HUES6 (cell line): ENCODE measurements at regions not wholly inside any gene's neighbourhood (a gene's known extent, or its start where the extent isn't known, plus 50 kb on each side); places are given as distances from the start of the nearest gene placed in this dataset.

Experiments
- H3K27ac ChIP-seq: 2 replicates; pipeline ENCODE4 v1.7.0; 2013; ENCODE audit warnings: low read depth, mild to moderate bottlenecking, low read length, inconsistent platforms
- H3K27me3 ChIP-seq: 2 replicates; pipeline ENCODE4 v1.6.1; 2013; ENCODE audit warnings: low read length; ENCODE audit not compliant: control insufficient read depth, insufficient read depth
- H3K36me3 ChIP-seq: 2 replicates; pipeline ENCODE4 v1.6.1; 2013; ENCODE audit warnings: low read length; ENCODE audit not compliant: control insufficient read depth, insufficient read depth
- H3K4me1 ChIP-seq: 2 replicates; pipeline ENCODE4 v1.6.1; 2013; ENCODE audit warnings: low read length; ENCODE audit not compliant: control insufficient read depth, insufficient read depth
- H3K4me3 ChIP-seq: 2 replicates; pipeline ENCODE4 v1.5.1; 2013; ENCODE audit warnings: low read depth, low read length
- H3K9ac ChIP-seq: one replicate; pipeline ENCODE4 v1.6.1; 2013; ENCODE audit warnings: mild to moderate bottlenecking, low read length
- H3K9me3 ChIP-seq: 2 replicates; pipeline ENCODE4 v1.6.1; 2013; ENCODE audit warnings: low read depth, low read length; ENCODE audit not compliant: control insufficient read depth, insufficient read depth

DNA sequence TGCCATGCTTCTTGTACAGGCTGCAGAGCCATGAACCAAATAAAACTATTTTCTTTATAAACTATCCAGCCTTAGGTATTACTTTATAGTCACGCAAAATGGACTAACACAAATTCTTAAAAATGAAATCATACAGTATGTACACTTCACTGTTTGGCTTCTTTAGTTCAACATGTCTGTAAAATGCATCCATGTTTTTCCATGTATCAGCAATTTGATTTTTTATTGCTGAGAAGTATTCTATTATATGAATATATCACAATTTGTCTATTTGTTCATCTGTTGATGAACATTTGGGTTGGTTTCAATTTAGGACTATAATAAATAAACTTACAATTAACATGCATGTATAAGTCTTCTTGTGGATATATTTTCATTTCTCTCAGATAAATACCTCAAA, 182.1 kb downstream of the SCG2 start:
- no peaks in the 10 kb centered on the region for H3K36me3 ChIP-seq
- no peaks in the 10 kb centered on the region for H3K27me3 ChIP-seq
- no peaks in the 10 kb centered on the region for H3K4me1 ChIP-seq
- no peaks in the 10 kb centered on the region for H3K9me3 ChIP-seq
- no peak overlapping the region for H3K9ac ChIP-seq
- no peak overlapping the region for H3K27ac ChIP-seq
- H3K4me3 ChIP-seq, result no peak overlapping the region

DNA sequence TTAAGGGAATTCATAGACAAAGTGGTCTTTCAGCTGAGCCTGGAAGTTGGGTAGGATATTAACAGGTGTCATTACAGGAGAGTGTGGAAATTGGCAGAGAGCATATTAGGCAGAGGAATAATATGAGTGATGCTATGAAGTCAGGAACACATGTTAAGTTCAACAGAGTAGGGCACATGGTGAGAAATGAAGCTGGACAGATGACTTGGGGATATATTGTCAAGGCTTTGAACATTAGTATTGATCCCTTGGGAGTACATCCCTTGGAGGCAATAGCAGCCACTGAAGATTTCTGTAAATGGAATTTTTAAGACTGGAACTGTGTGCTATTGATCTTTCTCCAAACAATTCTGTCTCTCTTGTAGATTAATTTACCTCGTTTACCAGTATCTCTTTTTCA, 170.7 kb downstream of the SCG2 start:
- Histone ChIP-seq H3K9ac (no peak overlapping the region), H3K27ac (no peak overlapping the region), H3K36me3 (no peaks in the 10 kb centered on the region), H3K4me3 (no peak overlapping the region), H3K9me3 (no peaks in the 10 kb centered on the region), H3K27me3 (no peaks in the 10 kb centered on the region; the same call in 1 of the 2 replicates), H3K4me1 (no peaks in the 10 kb centered on the region)

DNA sequence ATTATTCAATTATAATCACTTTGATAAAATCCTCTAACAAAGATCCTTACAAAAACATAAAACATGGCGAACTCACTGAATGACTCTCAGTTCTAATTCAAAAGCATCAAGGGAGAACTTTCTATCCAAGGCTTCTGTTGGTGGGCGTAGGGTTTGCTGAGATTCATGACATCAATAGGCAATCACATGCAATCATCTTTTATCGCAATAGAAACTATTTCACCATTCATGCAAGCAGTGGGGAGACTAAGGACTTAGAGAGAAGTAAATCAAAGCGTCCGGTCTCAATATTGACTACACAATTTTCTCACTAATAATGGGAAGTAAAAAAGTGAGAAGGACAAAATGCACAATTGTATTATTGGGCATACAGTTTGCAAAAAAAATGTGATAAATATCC, 168.7 kb downstream of the SCG2 start:
- H3K27ac ChIP-seq, result no peak overlapping the region
- no peak overlapping the region for H3K4me3 ChIP-seq
- H3K9ac ChIP-seq, result no peak overlapping the region
- no peaks in the 10 kb centered on the region for H3K36me3 ChIP-seq
- no peaks in the 10 kb centered on the region; the same call in 1 of the 2 replicates for H3K27me3 ChIP-seq
- H3K9me3 ChIP-seq, result no peaks in the 10 kb centered on the region
- no peaks in the 10 kb centered on the region for H3K4me1 ChIP-seq

DNA sequence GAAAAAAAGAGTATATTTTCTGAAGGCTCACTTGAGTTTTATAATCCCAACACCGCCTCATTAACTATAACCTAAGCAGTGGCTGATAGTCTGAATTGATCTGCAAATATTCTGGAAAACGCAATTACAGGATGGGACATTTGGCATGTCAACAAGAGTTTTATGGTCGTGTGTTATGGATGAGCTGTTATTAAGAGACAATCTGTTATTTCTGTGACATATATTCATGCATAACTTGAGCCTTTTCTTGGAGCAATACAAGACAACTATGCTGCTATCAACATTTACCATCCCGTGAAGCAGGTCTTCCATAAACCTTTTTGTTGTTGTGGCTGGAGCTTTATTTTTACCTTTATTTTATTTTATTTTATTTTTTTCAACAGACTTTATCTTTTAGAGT, 164.4 kb downstream of the SCG2 start:
- H3K9ac ChIP-seq, result no peak overlapping the region
- H3K4me1 ChIP-seq, result no peaks in the 10 kb centered on the region
- H3K36me3 ChIP-seq, result no peaks in the 10 kb centered on the region
- no peak overlapping the region for H3K27ac ChIP-seq
- no peaks in the 10 kb centered on the region; the same call in 1 of the 2 replicates for H3K27me3 ChIP-seq
- H3K4me3 ChIP-seq, result no peak overlapping the region
- no peaks in the 10 kb centered on the region for H3K9me3 ChIP-seq

DNA sequence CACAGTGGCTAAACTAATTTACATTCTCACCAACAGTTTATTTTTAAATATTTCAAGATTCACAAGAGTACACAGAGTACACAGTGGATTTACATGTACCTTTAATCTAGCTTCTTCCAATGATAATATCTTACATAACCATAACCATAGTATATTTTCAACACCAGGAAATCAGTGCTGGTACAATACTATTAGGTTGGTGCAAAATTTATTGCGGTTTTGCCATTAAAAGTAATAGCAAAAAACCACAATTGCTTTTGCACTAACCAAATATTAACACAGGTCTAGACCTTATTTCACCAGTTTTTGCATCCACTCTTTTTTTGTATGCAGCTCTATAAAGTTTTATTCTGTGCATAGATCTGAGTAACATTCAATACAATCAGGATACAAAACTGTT, 163.0 kb downstream of the SCG2 start:
- H3K4me1 ChIP-seq, result no peaks in the 10 kb centered on the region
- no peak overlapping the region for H3K27ac ChIP-seq
- no peak overlapping the region for H3K9ac ChIP-seq
- H3K9me3 ChIP-seq, result no peaks in the 10 kb centered on the region
- H3K27me3 ChIP-seq, result no peaks in the 10 kb centered on the region; the same call in 1 of the 2 replicates
- no peak overlapping the region for H3K4me3 ChIP-seq
- no peaks in the 10 kb centered on the region for H3K36me3 ChIP-seq

DNA sequence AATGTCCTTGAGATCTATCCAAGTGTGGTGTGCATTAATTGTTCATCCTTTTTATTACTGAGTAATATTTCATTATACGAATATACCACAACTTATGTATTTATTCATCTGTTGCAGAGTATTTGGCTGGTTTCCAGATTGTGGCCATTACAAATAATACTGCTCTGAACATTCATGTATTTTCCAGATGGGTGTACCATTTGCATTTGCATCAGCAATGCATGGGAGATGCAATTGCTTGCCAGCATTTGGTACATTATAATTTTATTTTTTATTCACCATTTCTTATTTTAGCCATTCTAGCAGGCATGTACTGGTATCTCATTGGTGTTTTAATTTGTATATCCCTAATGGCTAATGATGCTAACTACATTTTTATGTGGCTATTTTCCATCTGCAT, 162.4 kb downstream of the SCG2 start:
- no peaks in the 10 kb centered on the region; the same call in 1 of the 2 replicates for H3K27me3 ChIP-seq
- no peaks in the 10 kb centered on the region for H3K36me3 ChIP-seq
- no peaks in the 10 kb centered on the region for H3K9me3 ChIP-seq
- no peak overlapping the region for H3K4me3 ChIP-seq
- no peaks in the 10 kb centered on the region for H3K4me1 ChIP-seq
- no peak overlapping the region for H3K9ac ChIP-seq
- no peak overlapping the region for H3K27ac ChIP-seq

DNA sequence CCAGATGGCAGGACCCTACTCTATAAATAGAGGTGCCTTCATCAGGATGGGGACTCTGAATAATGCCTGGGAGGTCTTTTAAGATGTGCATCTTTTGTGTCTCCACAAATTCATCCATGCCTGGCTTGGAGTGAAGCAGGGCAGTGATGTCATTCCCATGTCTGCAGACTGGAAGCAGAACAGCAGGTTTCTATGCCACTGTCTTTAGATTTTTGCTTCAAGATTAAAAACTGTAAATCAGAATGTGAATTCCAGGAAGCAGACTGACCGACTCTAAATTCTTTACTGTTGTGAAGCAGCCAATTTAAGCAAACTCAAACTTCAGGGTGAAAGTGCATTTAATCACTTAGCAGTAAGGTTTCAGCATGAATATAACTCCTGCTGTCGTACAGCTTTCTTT, 159.3 kb downstream of the SCG2 start:
- H3K9ac ChIP-seq, result no peak overlapping the region
- no peak overlapping the region for H3K27ac ChIP-seq
- H3K4me3 ChIP-seq, result no peak overlapping the region

DNA sequence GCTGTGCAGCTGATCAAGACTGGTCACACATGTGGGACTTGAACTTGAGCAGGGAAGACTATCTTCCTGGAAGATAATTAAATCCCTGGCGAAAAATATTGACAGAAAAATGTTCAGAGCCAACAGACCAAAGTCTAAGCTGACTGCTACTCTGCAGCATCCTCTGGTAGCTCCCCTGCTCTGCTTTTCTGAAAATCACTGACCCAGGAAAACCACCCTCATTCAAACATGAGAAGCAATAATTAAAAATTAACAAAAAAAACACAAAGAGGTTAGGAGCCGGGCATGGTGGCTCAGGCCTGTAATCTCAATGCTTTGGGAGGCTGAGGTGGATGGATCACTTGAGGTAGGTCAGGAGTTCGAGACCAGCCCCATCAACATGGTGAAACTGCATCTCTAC, 151.9 kb downstream of the SCG2 start:
- Histone ChIP-seq H3K27ac (no peak overlapping the region), H3K9me3 (no peaks in the 10 kb centered on the region), H3K4me1 (no peaks in the 10 kb centered on the region), H3K36me3 (no peaks in the 10 kb centered on the region), H3K27me3 (no peaks in the 10 kb centered on the region), H3K9ac (no peak overlapping the region), H3K4me3 (no peak overlapping the region)

More for the DNA sequence above, 159.3 kb downstream of the SCG2 start:
- no peaks in the 10 kb centered on the region for H3K9me3 ChIP-seq
- H3K4me1 ChIP-seq, result no peaks in the 10 kb centered on the region
- H3K36me3 ChIP-seq, result no peaks in the 10 kb centered on the region
- no peaks in the 10 kb centered on the region for H3K27me3 ChIP-seq

DNA sequence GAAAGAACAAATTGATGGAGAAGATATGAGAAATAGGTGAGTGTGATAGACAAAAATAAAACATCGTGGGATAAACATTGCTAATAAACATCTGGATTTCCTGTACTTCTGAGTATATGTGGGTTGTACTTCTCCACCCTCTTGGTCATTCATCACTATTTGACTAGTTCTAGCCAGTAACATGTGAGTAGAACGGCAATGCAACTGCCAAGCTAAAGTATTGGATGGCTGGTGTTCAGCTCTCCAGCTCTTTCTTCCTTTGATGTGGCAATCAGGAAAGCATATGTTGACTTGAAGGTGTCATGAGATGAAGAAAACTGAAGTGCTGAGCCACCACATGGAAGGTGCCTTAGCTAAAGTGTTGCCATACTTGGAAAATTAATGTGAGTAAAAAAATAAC, 144.9 kb downstream of the SCG2 start:
- Histone ChIP-seq H3K9me3 (no peaks in the 10 kb centered on the region), H3K4me3 (no peak overlapping the region), H3K9ac (no peak overlapping the region), H3K36me3 (no peaks in the 10 kb centered on the region), H3K4me1 (peaks cover 3% of the 10 kb centered on the region; the same call in 1 of the 2 replicates), H3K27ac (no peak overlapping the region), H3K27me3 (no peaks in the 10 kb centered on the region)

DNA sequence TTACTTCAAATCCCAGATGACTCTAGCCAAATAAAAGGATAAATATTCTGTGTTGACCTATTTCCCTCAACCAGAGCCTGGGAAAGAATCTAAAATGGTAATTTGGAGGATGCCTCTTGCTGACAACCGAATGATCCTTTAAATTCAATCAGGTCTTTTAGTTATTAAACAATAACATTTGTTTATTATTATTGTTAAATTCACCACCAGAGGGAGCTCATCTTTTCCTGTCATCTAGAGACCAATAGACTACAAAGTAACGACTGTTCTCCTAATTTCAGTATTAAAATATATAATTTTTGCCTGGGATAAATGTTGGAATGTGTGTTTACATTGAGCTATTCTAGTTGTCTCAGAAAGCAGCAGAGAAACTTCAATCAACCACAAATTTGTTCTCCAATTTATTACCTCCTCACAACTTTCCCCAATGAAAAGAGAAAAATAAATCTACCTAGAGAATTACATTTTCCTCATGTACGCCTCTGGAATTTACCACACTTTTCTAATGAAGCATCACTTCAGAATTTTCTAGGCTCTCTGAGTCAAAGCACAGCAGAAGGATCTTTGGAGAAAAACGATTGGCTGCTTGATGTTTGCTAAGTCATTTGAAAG, 142.7 kb downstream of the SCG2 start:
- H3K4me3 ChIP-seq, result no peak overlapping the region
- no peaks in the 10 kb centered on the region for H3K27me3 ChIP-seq
- H3K4me1 ChIP-seq, result peaks cover 3% of the 10 kb centered on the region; the same call in 1 of the 2 replicates
- no peak overlapping the region for H3K27ac ChIP-seq
- H3K9me3 ChIP-seq, result no peaks in the 10 kb centered on the region
- no peak overlapping the region for H3K9ac ChIP-seq
- H3K36me3 ChIP-seq, result no peaks in the 10 kb centered on the region

DNA sequence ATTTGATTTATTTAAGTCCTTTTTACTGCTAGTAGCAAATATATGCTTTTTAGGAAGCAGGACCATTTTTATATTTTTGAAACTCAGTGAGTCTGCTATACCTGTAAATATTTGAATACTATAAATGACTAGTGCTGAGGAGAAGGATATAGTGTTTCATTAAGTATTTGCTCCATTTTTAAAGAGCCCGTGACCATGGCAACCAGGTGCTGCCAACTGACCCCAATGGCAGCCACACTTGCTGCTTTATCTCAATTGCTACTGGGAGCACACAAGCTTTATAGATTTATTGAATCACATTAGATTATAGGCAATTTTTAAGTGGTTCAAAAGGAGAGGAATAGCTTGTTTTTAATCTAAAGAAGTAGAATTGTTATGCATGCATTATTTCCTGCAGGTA, 142.0 kb downstream of the SCG2 start:
- Histone ChIP-seq H3K27ac (no peak overlapping the region), H3K36me3 (no peaks in the 10 kb centered on the region), H3K4me1 (peaks cover 3% of the 10 kb centered on the region; the same call in 1 of the 2 replicates), H3K9me3 (no peaks in the 10 kb centered on the region), H3K9ac (no peak overlapping the region), H3K4me3 (no peak overlapping the region), H3K27me3 (no peaks in the 10 kb centered on the region)
